Ishikawa (cell line): ENCODE measurements at regions not wholly inside any gene's neighbourhood (a gene's known extent, or its start where the extent isn't known, plus 50 kb on each side); places are given as distances from the start of the nearest gene placed in this dataset.

Source experiments
- MAX ChIP-seq: IDR thresholded peaks from 2 replicates; pipeline ENCODE4 v1.6.1; 2012
- TAF1 ChIP-seq: IDR thresholded peaks from 2 replicates; pipeline ENCODE4 v1.6.1; 2012; ENCODE audit warnings: low read depth, mild to moderate bottlenecking
- USF1 ChIP-seq: IDR thresholded peaks from 2 replicates; pipeline ENCODE4 v1.6.1; 2012
- YY1 ChIP-seq: IDR thresholded peaks from 2 replicates; pipeline ENCODE4 v1.6.1; 2012; ENCODE audit warnings: low read depth

GRCh38 chr5:57032151-57032551 lies 80.2 kb upstream of the MIER3 start:
- TF ChIP-seq YY1 (no peak), USF1 (no peak), TAF1 (no peak), MAX (0 out of 2 replicates have a peak, but pooled peaks have one; percentile 25)
